ENCODE measurements at regions not wholly inside any gene's neighbourhood (a gene's known extent, or its start where the extent isn't known, plus 50 kb on each side); places are given as distances from the start of the nearest gene placed in this dataset.
A peak's percentile ranks its signal among the peaks of the same experiment; 100 is the strongest.

DNA sequence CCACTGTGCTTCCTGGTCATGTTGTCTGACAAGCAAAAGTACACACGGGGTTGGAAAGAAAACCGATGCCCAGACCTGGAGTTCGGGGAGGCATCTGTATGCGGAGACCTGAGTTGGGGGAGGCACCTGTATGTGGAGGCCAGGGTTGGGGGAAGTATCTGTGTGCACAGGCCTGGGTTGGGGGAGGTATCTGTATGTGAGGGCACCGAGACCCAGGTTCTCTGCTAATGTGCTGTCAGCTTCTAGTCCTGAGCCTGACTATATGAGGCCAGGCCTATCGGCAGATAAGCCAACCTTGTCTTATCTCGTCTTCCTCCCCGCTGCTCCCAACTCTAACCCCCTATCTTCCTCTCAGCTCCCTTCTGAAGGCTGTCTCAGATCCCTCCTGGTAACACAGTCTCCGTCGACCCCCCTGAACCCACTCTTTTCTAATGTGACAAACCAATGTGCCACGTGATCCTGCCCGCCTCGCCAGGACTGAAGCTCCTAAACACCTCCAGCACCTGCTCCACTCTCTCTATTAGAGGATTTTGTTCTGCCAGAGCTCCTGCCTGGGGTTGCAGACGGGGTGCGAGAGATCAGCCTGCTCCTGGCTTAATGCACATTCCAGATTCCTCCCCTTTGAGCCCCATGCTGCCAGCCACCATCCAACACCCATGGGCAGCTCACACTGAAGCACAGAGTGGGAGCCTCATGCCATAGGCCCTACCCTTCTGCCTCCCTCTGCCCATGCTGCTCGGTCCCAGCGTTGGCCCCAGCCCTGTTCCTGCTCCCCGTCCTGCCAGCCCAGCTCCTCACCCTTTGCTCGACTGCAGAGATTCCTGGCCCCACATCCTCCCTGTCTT, 188.4 kb downstream of the SH3BP4 start:
- WGBS, 2 donors (ENCODE audit: low coverage in 1 of 2), result 91 to 100% methylated on average over 2 to 19 of the region's 19 CpGs
- Histone ChIP-seq H3K9me3 (no peaks in the 10 kb centered on the region), H3K4me3 (no peak overlapping the region), H3K27me3 (no peaks in the 10 kb centered on the region), H3K4me1 (peaks cover 2 to 27% (median 12%) of the 10 kb centered on the region in 4 donors), H3K36me3 (no peaks in the 10 kb centered on the region), H3K27ac (no peak overlapping the region)
- in situ Hi-C loops (cut with MboI; ENCODE audit: low pct_ligation_motif_present in 1 of 4, low pct_unique_long_range_greater_than_20kb in 1 of 4, low sequenced_read_pairs in 3 of 4), result loop anchor here (5.0 to 25.0 kb wide), 6 partner anchors 347 to 605 kb away; partner anchors contain the start of gene AGAP1 (in 1 of the 4)
- TF ChIP-seq, protein P1, sequence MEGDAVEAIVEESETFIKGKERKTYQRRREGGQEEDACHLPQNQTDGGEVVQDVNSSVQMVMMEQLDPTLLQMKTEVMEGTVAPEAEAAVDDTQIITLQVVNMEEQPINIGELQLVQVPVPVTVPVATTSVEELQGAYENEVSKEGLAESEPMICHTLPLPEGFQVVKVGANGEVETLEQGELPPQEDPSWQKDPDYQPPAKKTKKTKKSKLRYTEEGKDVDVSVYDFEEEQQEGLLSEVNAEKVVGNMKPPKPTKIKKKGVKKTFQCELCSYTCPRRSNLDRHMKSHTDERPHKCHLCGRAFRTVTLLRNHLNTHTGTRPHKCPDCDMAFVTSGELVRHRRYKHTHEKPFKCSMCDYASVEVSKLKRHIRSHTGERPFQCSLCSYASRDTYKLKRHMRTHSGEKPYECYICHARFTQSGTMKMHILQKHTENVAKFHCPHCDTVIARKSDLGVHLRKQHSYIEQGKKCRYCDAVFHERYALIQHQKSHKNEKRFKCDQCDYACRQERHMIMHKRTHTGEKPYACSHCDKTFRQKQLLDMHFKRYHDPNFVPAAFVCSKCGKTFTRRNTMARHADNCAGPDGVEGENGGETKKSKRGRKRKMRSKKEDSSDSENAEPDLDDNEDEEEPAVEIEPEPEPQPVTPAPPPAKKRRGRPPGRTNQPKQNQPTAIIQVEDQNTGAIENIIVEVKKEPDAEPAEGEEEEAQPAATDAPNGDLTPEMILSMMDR (IDR thresholded peaks at IDR 0.05), result no peak
- no peak for DNase-seq
- intact Hi-C loops (cut with DNase I; ENCODE audit: low total_unique reads), result loop anchor here (5.0 kb wide), 2 partner anchors 452 to 607 kb away; no protein-coding TSS in a partner anchor

DNA sequence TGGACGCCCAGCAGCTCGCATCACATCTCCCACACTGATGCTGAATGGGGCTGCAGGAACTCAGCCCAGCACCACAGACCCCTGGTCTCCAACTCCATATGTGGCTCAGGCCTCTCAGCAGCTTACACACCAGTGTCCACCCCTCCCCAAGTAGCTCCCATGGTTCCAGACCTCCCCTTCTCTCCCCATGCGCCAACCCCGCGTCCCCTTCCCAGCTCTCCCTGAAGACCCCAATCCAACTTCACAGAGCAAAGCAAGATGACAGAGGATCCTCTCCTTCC, 188.9 kb downstream of the SH3BP4 start:
- Histone ChIP-seq H3K27me3 (no peaks in the 10 kb centered on the region), H3K36me3 (no peaks in the 10 kb centered on the region), H3K4me1 (peaks cover 2 to 31% (median 12%) of the 10 kb centered on the region in 4 donors), H3K4me3 (no peak overlapping the region), H3K9me3 (no peaks in the 10 kb centered on the region), H3K27ac (peak overlapping the region in 1 of 4 donors; percentile 81)
- TF ChIP-seq, protein P1 (IDR thresholded peaks at IDR 0.05), result no peak
- TF ChIP-seq POLR2AphosphoS5 (IDR thresholded peaks at IDR 0.05) (no peak), POLR2A (IDR thresholded peaks at IDR 0.05) (no peak), EP300 (IDR thresholded peaks at IDR 0.05; ENCODE audit: low read depth) (no peak)
- in situ Hi-C loops (cut with MboI; ENCODE audit: low pct_ligation_motif_present in 1 of 4, low pct_unique_long_range_greater_than_20kb in 1 of 4, low sequenced_read_pairs in 3 of 4), result loop anchor here in 2 of 4 donors (5.0 to 25.0 kb wide), 3 partner anchors 347 to 572 kb away; partner anchors contain the start of gene AGAP1 (in 1 of the 2)
- intact Hi-C loops (cut with DNase I; ENCODE audit: low total_unique reads), result loop anchor here (5.0 kb wide), 1 partner anchor 452 kb away; no protein-coding TSS in a partner anchor
- no peak for DNase-seq
- 95% methylated on average over 5 of the region's 5 CpGs; no CpG with 5 or more reads in 1 of the 2 donors for WGBS, 2 donors (ENCODE audit: low coverage in 1 of 2)

DNA sequence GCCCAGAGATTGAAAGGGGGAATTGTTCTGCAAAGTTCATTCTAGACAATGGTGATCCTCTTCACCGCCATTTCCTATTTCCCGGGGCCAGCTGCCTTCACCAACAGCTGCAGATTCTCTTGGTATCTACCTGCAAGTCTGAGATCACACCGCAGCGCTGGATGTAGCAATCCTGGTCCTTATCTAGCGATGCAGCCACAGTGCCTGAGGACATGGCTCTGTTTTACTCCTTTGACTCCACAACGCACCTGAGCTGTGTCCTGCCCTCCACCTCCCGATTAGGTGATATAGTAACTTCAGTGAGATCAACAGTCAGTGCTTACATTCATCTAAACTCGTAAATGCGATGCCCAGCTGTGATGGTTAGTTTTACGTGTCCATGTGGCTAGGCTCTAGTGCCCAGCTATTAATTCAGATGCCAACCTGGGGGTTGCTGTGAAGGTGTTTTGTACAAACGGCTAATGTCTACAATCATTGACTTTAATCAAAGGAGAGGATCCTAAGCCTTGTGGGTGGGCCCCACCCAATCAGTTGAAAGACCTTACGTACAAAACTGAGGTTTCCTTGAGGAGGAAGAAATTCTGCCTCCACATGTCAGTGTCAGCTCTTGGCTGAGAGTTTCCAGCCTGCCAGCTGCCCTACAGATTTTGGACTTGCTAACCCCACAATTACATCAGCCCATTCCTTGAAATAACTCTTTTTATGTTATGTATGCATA, 189.8 kb downstream of the SH3BP4 start:
- 79 to 100% methylated on average over 4 to 12 of the region's 12 CpGs for WGBS, 2 donors (ENCODE audit: low coverage in 1 of 2)
- intact Hi-C loops (cut with DNase I; ENCODE audit: low total_unique reads), result loop anchor here (5.0 kb wide), 1 partner anchor 451 kb away; no protein-coding TSS in a partner anchor
- peak overlapping the region; percentile 78 to 81 (median 80) for H3K27ac ChIP-seq
- no peaks in the 10 kb centered on the region for H3K36me3 ChIP-seq
- H3K4me3 ChIP-seq, result no peak overlapping the region
- TF ChIP-seq EP300 (IDR thresholded peaks at IDR 0.05; ENCODE audit: low read depth) (no peak), POLR2A (IDR thresholded peaks at IDR 0.05) (no peak), POLR2AphosphoS5 (IDR thresholded peaks at IDR 0.05) (no peak)
- TF ChIP-seq, protein P1 (IDR thresholded peaks at IDR 0.05), result no peak
- H3K9me3 ChIP-seq, result no peaks in the 10 kb centered on the region
- H3K27me3 ChIP-seq, result no peaks in the 10 kb centered on the region
- no peak for DNase-seq
- H3K4me1 ChIP-seq, result peaks cover 2 to 36% (median 12%) of the 10 kb centered on the region in 4 donors
- in situ Hi-C loops (cut with MboI; ENCODE audit: low pct_ligation_motif_present in 1 of 4, low pct_unique_long_range_greater_than_20kb in 1 of 4, low sequenced_read_pairs in 3 of 4), result loop anchor here in 2 of 4 donors (5.0 to 25.0 kb wide), 3 partner anchors 346 to 571 kb away; partner anchors contain the start of gene AGAP1 (in 1 of the 2)

DNA sequence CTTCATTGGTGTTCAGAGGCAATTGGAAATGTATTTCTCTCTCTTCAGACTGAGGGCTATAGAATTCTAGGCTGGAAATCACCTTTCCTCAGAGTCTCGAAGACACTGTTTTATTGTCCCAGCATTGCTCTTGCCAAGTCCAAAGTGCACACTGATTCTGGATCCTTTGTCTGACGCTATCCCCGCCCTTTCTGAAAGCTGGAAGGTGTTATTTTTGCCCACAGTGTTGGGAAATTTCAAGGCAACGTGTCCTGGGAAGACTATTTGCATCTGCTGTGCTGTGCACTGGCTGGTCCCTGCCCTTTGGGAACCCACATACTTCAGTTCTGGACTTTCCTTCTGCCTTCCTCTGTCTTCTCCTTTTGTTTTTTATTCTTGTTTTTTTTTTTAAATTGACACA, 190.8 kb downstream of the SH3BP4 start:
- intact Hi-C loops (cut with DNase I; ENCODE audit: low total_unique reads) (loop anchor here (5.0 kb wide), 1 partner anchor 450 kb away; no protein-coding TSS in a partner anchor), in situ Hi-C loops (cut with MboI; ENCODE audit: low pct_ligation_motif_present in 1 of 4, low pct_unique_long_range_greater_than_20kb in 1 of 4, low sequenced_read_pairs in 3 of 4) (loop anchor here in 2 of 4 donors (5.0 to 25.0 kb wide), 3 partner anchors 345 to 570 kb away; partner anchors contain the start of gene AGAP1 (in 1 of the 2))
- TF ChIP-seq, protein P1 (IDR thresholded peaks at IDR 0.05), result no peak
- TF ChIP-seq POLR2AphosphoS5 (IDR thresholded peaks at IDR 0.05) (no peak), EP300 (IDR thresholded peaks at IDR 0.05; ENCODE audit: low read depth) (no peak), POLR2A (IDR thresholded peaks at IDR 0.05) (no peak)
- Histone ChIP-seq H3K27me3 (no peaks in the 10 kb centered on the region), H3K4me1 (peaks cover 2 to 39% (median 12%) of the 10 kb centered on the region in 4 donors), H3K9me3 (no peaks in the 10 kb centered on the region), H3K36me3 (no peaks in the 10 kb centered on the region), H3K4me3 (no peak overlapping the region), H3K27ac (peak overlapping the region; percentile 78 to 81 (median 80))
- WGBS, 2 donors (ENCODE audit: low coverage in 1 of 2), result 9 to 37% methylated on average over 3 to 4 of the region's 4 CpGs
- peak; percentile 70 for DNase-seq
